Naive B cell (primary cell): ENCODE measurements at regions not wholly inside any gene's neighbourhood (a gene's known extent, or its start where the extent isn't known, plus 50 kb on each side); places are given as distances from the start of the nearest gene placed in this dataset.
"Not testable (repeated sequence)": the region's sequence is repeated elsewhere in the genome, so short reads cannot be mapped to it uniquely, and the experiment has no call there.

ENCODE experiments used
- ATAC-seq, 2 donors: fragments of 150-1000 bp; cut with Tn5 transposase; 2 replicates each; pipeline ENCODE4 v1.10.0; 2021; ENCODE audit warnings: low read depth in 2 of 2, mild to moderate bottlenecking in 2 of 2, moderate library complexity in 2 of 2
- DNase-seq: peaks from one replicate; pipeline ENCODE4 v3.0.0; 2022
- H3K27ac Mint-ChIP-seq, 6 donors: one replicate each; pipeline ENCODE4 v1.8.0; 2020 to 2022; ENCODE audit warnings: mild to moderate bottlenecking in 6 of 6, mixed read lengths in 6 of 6, moderate library complexity in 5 of 6, inconsistent platforms in 2 of 6
- H3K27me3 Mint-ChIP-seq, 3 donors: one replicate each; pipeline ENCODE4 v1.8.0; 2021 to 2022; ENCODE audit warnings: mixed read lengths in 3 of 3, mild to moderate bottlenecking in 1 of 3
- H3K36me3 Mint-ChIP-seq, 2 donors: one replicate each; pipeline ENCODE4 v1.8.0; 2020 to 2022; ENCODE audit warnings: mixed read lengths in 2 of 2, inconsistent platforms in 1 of 2, mild to moderate bottlenecking in 1 of 2
- H3K4me1 Mint-ChIP-seq, 3 donors: one replicate each; pipeline ENCODE4 v1.8.0; 2020 to 2022; ENCODE audit warnings: mixed read lengths in 3 of 3, inconsistent platforms in 1 of 3, mild to moderate bottlenecking in 1 of 3, moderate library complexity in 1 of 3
- H3K4me3 Mint-ChIP-seq, 8 donors: one replicate each; pipeline ENCODE4 v1.8.0; 2020 to 2022; ENCODE audit warnings: mild to moderate bottlenecking in 8 of 8, mixed read lengths in 8 of 8, moderate library complexity in 8 of 8, inconsistent platforms in 2 of 8
- H3K9me3 Mint-ChIP-seq, 7 donors: one replicate each; pipeline ENCODE4 v1.8.0; 2020 to 2022; ENCODE audit warnings: mixed read lengths in 7 of 7, mild to moderate bottlenecking in 5 of 7, inconsistent platforms in 2 of 7, moderate library complexity in 1 of 7

GRCh38 chr7:67866812-67867211, 870.2 kb downstream of the TYW1 start:
- H3K4me3 Mint-ChIP-seq = no peak overlapping the region
- DNase-seq (no peak), ATAC-seq (no peak)
- H3K4me1 Mint-ChIP-seq = no peaks in the 10 kb centered on the region
- H3K9me3 Mint-ChIP-seq = peaks cover 12 to 48% (median 30%) of the 10 kb centered on the region in 7 donors
- H3K36me3 Mint-ChIP-seq = peaks cover 0 to 3% of the 10 kb centered on the region in 2 donors
- no peak overlapping the region for H3K27ac Mint-ChIP-seq
- H3K27me3 Mint-ChIP-seq = no peaks in the 10 kb centered on the region

GRCh38 chr7:67870396-67870795, 873.8 kb downstream of the TYW1 start:
- no peaks in the 10 kb centered on the region for H3K27me3 Mint-ChIP-seq
- DNase-seq (no peak), ATAC-seq (no peak)
- peaks cover 0 to 4% of the 10 kb centered on the region in 2 donors for H3K36me3 Mint-ChIP-seq
- H3K4me3 Mint-ChIP-seq = no peak overlapping the region
- no peaks in the 10 kb centered on the region for H3K4me1 Mint-ChIP-seq
- H3K27ac Mint-ChIP-seq = no peak overlapping the region
- H3K9me3 Mint-ChIP-seq = peaks cover 8 to 30% (median 16%) of the 10 kb centered on the region in 7 donors

DNA sequence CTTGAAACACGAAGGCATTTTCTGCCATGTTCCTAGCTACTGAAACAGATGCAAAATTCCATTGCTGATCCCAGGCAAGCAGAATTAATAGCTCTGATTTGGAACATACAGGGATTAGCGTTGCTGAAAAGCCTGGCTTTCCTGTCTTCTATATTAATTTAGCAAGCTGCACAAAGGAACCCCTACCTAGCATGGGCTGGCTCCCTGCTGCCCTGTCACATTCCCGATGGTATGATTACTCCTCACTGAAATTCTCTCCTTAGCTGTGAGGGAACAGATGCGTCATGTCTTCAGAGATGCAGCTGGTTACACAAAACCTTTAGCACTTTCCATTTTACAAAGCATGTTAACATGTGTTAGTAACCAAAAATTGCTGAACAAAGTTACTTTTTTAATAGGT, 878.9 kb downstream of the TYW1 start:
- no peaks in the 10 kb centered on the region for H3K4me1 Mint-ChIP-seq
- H3K27me3 Mint-ChIP-seq = no peaks in the 10 kb centered on the region
- no peak for ATAC-seq
- DNase-seq = no peak
- peaks cover 0 to 8% of the 10 kb centered on the region in 2 donors for H3K36me3 Mint-ChIP-seq
- H3K27ac Mint-ChIP-seq = no peak overlapping the region
- H3K4me3 Mint-ChIP-seq = no peak overlapping the region
- H3K9me3 Mint-ChIP-seq = peaks cover 9 to 36% (median 20%) of the 10 kb centered on the region in 7 donors

DNA sequence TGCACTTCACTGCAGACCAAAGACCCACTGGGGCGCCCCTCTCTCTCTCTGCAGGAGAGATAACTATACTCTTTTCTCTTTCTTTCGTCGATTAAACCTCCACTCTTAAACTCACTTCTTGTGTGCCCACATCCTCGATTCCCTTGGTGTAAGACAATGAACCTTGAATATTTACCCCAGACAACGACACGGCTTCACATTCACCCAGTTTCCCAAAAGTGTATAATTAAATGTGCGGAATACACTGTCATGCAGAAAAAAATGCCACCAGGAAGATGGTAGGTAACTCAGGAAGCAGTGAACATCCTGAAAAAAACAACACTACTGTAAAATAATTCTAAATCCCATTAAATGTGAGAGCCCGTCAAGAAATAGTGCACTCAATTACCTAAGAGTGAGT, 882.2 kb downstream of the TYW1 start:
- Mint-ChIP-seq H3K27ac (no peak overlapping the region), H3K4me3 (no peak overlapping the region), H3K27me3 (no peaks in the 10 kb centered on the region), H3K36me3 (peaks cover 0 to 8% of the 10 kb centered on the region in 2 donors), H3K9me3 (peaks cover 12 to 27% (median 21%) of the 10 kb centered on the region in 7 donors), H3K4me1 (no peaks in the 10 kb centered on the region)
- no peak for ATAC-seq
- no peak for DNase-seq

DNA sequence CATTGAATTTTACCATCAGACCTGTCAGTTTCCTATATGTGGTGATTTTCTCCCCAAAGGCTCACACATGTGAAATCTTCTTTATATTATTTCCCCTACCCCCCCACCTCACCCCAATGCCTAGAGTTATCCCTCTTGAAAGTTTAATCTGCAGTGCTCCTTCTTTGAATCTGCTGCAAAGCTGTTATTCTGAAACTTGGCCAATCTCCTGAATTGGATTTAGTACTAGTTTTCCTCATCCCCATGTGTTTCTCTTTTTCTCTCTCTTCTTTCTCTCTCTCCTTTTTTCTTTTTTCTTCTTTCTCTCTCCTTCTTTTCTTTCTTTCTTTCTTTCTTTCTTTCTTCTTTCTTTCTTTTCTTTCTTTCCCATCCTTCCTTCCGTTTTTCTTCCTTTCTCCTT, 886.2 kb downstream of the TYW1 start:
- no peaks in the 10 kb centered on the region for H3K27me3 Mint-ChIP-seq
- H3K4me1 Mint-ChIP-seq = no peaks in the 10 kb centered on the region
- H3K4me3 Mint-ChIP-seq = no peak overlapping the region
- DNase-seq (no peak), ATAC-seq (no peak)
- H3K9me3 Mint-ChIP-seq = peaks cover 9 to 35% (median 25%) of the 10 kb centered on the region in 7 donors
- H3K27ac Mint-ChIP-seq = no peak overlapping the region
- H3K36me3 Mint-ChIP-seq = no peaks in the 10 kb centered on the region

DNA sequence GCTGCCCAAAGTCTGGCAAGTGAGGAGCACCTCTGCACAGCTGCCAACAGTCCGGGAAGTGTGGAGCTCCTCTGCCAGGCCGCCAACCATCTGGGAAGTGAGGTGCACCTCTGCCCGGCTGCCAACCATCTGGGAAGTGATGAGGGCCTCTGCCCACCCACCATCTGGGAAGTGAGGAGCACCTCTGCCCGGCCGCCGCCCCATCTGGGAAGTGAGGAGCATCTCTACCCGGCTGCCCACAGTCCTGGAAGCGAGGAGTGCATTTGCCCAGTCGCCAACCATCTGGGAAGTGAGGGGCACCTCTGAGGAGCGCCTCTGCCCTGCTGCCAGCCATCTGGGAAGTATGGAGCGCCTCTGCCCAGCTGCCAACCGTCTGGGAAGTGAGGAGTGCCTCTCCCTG, 893.7 kb downstream of the TYW1 start:
- H3K4me3 Mint-ChIP-seq = no peak overlapping the region
- no peak for DNase-seq
- ATAC-seq = no peak
- H3K27me3 Mint-ChIP-seq = no peaks in the 10 kb centered on the region
- no peak overlapping the region for H3K27ac Mint-ChIP-seq
- peaks cover 9 to 44% (median 26%) of the 10 kb centered on the region in 7 donors for H3K9me3 Mint-ChIP-seq
- no peaks in the 10 kb centered on the region for H3K36me3 Mint-ChIP-seq
- H3K4me1 Mint-ChIP-seq = no peaks in the 10 kb centered on the region

GRCh38 chr7:67894746-67895145, 898.1 kb downstream of the TYW1 start:
- ATAC-seq (no peak), DNase-seq (no peak)
- Mint-ChIP-seq H3K27me3 (no peaks in the 10 kb centered on the region), H3K36me3 (peaks cover 0 to 8% of the 10 kb centered on the region in 2 donors), H3K4me3 (no peak overlapping the region), H3K9me3 (peaks cover 14 to 40% (median 25%) of the 10 kb centered on the region in 7 donors), H3K4me1 (no peaks in the 10 kb centered on the region), H3K27ac (no peak overlapping the region)

DNA sequence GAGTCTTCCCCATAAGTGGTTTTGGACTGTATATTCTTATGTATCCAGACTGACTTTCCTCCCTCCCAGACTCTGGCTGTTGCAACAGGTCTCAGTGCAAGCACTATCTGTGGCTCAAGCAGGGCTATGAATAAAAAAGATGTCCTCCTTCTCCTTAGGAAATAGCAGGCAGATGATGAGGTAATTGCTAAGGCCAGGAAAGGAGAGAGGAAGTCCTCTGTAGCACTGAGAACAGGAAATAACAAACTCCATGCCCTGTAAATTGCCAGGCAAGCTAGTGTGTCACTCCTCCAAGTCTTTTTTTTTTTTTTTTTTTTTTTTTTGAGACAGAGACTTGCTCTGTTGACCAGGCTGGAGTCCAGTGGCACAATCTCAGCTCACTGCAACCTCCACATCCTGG, 900.1 kb downstream of the TYW1 start:
- H3K27ac Mint-ChIP-seq = no peak overlapping the region
- H3K36me3 Mint-ChIP-seq = peaks cover 0 to 8% of the 10 kb centered on the region in 2 donors
- H3K4me3 Mint-ChIP-seq = no peak overlapping the region
- no peaks in the 10 kb centered on the region for H3K4me1 Mint-ChIP-seq
- ATAC-seq = no peak
- no peak for DNase-seq
- peaks cover 16 to 33% (median 23%) of the 10 kb centered on the region in 7 donors for H3K9me3 Mint-ChIP-seq
- H3K27me3 Mint-ChIP-seq = no peaks in the 10 kb centered on the region

GRCh38 chr7:67900456-67900855, 903.8 kb downstream of the TYW1 start:
- Mint-ChIP-seq H3K27me3 (no peaks in the 10 kb centered on the region), H3K4me3 (no peak overlapping the region), H3K27ac (no peak overlapping the region), H3K9me3 (peaks cover 16 to 34% (median 20%) of the 10 kb centered on the region in 7 donors), H3K36me3 (peaks cover 0 to 8% of the 10 kb centered on the region in 2 donors), H3K4me1 (no peaks in the 10 kb centered on the region)
- ATAC-seq (no peak), DNase-seq (no peak)

GRCh38 chr7:67901808-67902480, 905.3 kb downstream of the TYW1 start:
- Mint-ChIP-seq H3K36me3 (peaks cover 0 to 8% of the 10 kb centered on the region in 2 donors), H3K27me3 (no peaks in the 10 kb centered on the region), H3K4me3 (no peak overlapping the region), H3K4me1 (no peaks in the 10 kb centered on the region), H3K9me3 (peaks cover 11 to 29% (median 17%) of the 10 kb centered on the region in 7 donors), H3K27ac (no peak overlapping the region)
- no peak for DNase-seq
- no peak for ATAC-seq

DNA sequence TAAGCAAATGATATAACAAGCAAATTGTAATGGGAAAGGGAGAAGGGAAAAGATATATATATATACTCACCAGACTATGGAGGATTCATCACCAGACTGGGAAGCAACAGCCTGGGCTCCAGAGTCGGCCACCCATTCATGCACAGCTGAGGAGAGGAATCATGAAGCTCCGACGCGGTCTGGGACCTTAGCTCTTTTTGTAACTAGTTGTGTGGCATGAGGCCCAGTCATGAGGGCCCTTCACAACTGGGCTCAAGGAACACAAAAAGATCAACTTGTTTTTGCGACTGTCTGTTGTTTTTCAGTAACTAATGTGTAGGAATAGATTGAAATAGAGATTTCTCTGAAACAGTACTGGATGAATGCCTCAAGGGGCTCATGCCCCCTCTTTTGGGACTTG, 911.2 kb downstream of the TYW1 start:
- Mint-ChIP-seq H3K4me3 (no peak overlapping the region), H3K27me3 (no peaks in the 10 kb centered on the region), H3K4me1 (no peaks in the 10 kb centered on the region), H3K27ac (no peak overlapping the region), H3K9me3 (peaks cover 7 to 22% (median 17%) of the 10 kb centered on the region in 7 donors), H3K36me3 (no peaks in the 10 kb centered on the region)
- ATAC-seq (no peak), DNase-seq (no peak)

DNA sequence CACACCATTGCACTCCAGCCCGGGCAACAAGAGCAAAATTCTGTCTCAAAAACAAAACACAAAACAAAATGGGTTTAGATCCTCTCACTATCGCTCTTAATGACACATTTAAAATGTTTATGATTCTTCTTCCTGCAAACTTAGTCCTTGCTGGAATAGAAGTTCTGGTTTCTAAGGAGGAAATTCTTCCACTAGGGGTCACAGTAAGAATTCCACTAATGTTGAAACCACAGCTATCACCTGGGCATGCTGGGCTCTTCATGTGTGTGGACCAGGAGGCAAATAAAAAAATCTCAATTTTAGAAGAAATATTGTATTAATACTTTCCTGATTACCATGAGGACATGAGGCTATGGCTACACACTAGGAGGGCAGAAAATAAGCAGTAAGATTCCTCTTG, 915.8 kb downstream of the TYW1 start:
- H3K4me3 Mint-ChIP-seq = no peak overlapping the region
- no peaks in the 10 kb centered on the region for H3K27me3 Mint-ChIP-seq
- ATAC-seq (no peak), DNase-seq (no peak)
- peaks cover 3 to 54% (median 22%) of the 10 kb centered on the region in 7 donors for H3K9me3 Mint-ChIP-seq
- no peaks in the 10 kb centered on the region for H3K4me1 Mint-ChIP-seq
- H3K27ac Mint-ChIP-seq = no peak overlapping the region
- H3K36me3 Mint-ChIP-seq = no peaks in the 10 kb centered on the region

DNA sequence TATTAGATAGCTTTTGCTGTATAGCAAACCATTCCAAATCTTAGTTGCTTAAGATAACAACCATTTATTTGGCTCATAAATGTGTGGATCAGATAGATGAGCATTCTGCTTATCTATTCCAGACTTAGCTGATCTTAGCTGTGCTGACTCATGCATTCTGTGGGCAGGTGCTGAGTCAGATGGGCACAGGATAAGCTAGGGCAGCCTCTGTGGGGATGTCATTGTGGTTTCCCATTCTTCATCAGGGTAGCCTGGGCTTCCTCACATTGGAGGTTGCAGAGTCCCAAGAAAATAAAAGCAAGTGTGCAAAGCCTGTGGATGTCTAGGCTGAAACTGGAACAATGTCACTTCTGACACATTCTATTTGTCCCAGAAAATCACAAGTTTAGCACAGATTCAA, 917.0 kb downstream of the TYW1 start:
- DNase-seq = no peak
- Mint-ChIP-seq H3K4me1 (peaks cover 4 to 5% (median 5%) of the 10 kb centered on the region in 3 donors), H3K4me3 (no peak overlapping the region), H3K27ac (no peak overlapping the region), H3K36me3 (no peaks in the 10 kb centered on the region), H3K9me3 (peaks cover 9 to 63% (median 30%) of the 10 kb centered on the region in 7 donors), H3K27me3 (no peaks in the 10 kb centered on the region)
- ATAC-seq = no peak

- H3K36me3 Mint-ChIP-seq, ATAC-seq, H3K4me3 Mint-ChIP-seq, H3K27me3 Mint-ChIP-seq, DNase-seq, H3K27ac Mint-ChIP-seq: not testable (repeated sequence)
- peaks cover 5 to 62% (median 32%) of the 10 kb centered on the region in 7 donors for H3K9me3 Mint-ChIP-seq
- H3K4me1 Mint-ChIP-seq = peaks cover 5 to 11% (median 9%) of the 10 kb centered on the region in 3 donors
Measured at GRCh38 chr7:67916111-67916510, 919.5 kb downstream of the TYW1 start.
